HG03196 (cell line): ENCODE measurements at regions not wholly inside any gene's neighbourhood (a gene's known extent, or its start where the extent isn't known, plus 50 kb on each side); places are given as distances from the start of the nearest gene placed in this dataset.

Experiments
- ATAC-seq: cut with Tn5 transposase; IDR thresholded peaks from one replicate; pipeline ENCODE4 v1.9.1; 2021; ENCODE audit not compliant: unreplicated experiment

DNA sequence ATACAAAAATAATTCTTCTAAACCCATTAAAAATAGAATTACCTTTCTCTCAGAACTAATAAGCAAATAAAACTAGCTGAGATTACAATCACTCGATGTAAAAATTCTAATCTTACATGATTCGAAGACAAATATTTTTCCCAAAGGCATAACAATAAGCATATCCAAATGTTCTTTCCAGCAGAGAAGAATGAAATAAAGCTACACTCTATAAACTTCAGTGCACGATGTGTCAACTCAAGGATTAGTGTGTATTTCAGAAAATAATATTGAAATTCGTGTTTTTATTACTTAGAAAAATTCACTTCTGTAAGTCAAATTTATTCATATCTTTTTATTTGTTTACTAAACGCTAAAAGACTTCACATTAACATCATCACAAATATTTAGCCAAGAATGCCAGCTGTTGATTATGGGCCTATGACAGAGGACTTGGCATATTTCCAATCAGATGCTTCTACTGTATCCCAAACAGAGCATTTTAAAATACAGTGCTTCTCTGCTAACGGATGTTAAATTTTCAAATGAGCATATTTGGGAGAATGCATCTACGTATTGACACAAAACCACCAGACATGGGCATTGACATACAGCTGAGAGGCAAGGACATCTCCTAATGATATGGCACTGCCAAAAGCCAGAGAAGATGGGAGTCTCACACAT, 54.7 kb upstream of the PDE7B start:
- ATAC-seq, result no peak

DNA sequence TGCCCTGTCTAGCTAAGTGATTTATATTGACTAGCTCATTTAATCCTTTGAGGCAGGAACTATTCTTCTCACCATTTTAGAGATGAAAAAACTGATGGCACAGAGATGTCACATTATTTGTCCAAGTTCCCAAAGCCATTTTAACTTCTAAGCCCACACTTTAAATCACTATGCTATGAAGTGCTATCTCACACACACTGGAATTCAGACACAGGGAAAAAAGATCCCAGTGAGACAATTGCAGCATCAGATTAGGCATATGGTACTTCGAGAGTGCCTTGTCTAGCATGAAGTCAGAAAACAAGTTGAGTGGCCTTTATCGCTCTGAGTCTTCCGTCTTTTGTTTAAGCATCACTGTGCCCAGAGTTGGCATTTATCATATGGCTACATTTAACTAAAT, 54.1 kb upstream of the PDE7B start:
- ATAC-seq, result no peak

DNA sequence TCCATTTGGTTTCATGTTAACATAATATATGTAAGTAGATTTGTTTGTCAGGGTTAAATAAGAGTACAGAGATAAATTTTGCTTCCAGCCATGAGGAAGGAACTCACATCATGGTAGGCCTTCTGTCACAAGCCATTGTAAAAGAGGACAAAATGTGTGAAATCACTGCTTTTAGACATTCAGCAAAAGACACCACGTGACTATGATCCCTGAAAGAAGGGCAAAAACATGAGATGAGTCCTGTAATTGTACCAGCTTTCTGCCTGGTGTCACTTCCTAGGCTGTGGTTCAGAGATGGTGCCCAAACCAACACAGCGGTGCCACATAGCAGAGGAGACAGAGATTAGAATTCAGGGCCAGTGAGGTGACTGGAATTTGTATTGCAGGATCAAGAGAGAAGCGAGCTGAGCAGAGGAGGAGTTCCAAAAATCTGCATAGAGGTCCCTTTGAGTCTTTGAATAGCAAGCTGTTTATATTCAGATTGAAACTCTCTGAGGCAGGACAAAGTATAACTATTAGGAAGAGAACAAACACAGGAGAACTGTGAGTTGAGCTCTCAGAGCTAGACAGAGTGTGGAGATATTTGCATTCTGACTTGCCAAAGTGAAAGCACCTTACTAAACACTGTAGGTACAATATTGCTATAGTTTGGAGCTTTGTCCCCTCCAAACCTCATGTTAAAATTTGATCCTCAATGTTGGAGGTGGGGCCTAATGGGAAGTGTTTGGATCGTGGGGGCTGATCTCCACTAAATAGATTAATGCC, 52.6 kb upstream of the PDE7B start:
- ATAC-seq, result no peak
